ENCODE measurements at regions not wholly inside any gene's neighbourhood (a gene's known extent, or its start where the extent isn't known, plus 50 kb on each side); places are given as distances from the start of the nearest gene placed in this dataset.
A peak's percentile ranks its signal among the peaks of the same experiment; 100 is the strongest.
"Not testable (repeated sequence)": the region's sequence is repeated elsewhere in the genome, so short reads cannot be mapped to it uniquely, and the experiment has no call there.

DNA sequence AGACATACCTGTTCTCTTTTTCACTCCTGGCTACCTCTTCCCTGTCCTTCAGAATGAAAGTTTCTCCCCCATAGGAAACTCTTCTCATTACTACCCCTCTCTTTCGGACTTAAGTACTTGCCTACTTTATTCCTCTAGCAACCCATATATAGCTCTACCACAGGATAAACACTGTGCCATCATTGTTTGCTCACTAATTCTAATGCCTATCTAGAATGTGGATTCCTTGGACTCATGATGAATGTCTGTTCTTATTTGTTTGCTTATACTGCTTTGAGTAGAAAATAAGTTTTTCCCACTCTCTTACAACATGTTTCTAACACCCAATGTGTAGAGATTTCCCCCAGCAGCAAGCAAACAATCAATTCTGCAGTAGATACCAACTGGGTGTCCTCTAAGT, 1094.9 kb downstream of the SLC6A15 start:
- DNase-seq (ENCODE audit: low spot score) = no peak

DNA sequence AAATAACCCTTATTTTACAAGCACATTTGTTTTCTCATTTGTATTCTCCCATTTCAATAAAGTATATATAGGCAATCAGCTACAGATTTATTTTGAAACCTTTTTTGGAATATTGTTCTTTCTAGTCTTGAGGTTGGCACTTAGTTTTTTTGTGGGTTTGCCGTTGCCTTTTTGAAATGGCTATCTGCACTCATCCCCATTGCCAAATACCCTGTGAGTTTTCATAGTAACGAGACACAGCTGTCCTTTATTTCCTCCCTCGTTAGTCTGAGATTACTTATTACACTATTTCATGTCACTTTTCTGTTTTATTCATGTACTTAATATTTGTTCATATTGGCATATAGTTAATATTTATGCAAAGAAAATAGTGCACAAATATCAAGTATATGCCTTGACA, 1104.0 kb downstream of the SLC6A15 start:
- DNase-seq (ENCODE audit: low spot score) = no peak

DNA sequence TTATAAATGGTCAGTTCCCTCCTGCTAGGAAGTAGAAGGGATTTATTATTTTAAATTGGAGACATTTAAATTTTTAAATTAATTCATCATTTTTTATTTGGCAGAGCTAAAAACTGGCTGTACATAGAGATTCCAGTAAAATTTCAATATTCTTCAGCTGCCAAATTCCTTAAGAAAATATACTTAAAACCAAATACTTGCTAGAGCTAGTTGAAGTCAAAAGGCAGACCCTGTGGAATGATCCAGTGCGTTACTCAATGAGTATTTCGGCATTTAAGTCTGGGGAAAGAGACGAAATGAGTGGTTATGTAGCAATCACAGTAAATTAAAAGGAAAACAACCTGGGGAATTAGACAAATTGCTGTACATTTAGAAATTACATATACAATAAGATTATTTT, 1104.7 kb downstream of the SLC6A15 start:
- no peak for DNase-seq (ENCODE audit: low spot score)

DNA sequence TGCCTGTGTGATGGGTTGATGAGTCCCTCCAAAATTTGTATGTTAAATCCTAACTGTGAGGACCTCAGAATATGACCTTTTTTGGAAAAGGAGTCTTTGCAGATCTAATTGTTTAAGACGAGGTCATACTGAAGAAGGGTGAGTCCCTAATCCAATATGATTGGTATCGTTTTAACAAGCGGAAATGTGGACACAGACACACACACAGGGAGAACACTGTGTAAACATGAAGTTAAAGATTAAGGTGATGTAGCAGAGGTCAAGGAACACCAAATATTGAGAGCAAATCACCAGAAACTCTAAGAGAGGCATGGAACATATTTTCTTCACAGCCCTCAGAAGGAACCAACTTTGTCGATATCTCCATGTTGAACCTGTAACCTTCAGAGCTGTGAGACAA, 1106.7 kb downstream of the SLC6A15 start:
- DNase-seq (ENCODE audit: low spot score) = no peak

DNA sequence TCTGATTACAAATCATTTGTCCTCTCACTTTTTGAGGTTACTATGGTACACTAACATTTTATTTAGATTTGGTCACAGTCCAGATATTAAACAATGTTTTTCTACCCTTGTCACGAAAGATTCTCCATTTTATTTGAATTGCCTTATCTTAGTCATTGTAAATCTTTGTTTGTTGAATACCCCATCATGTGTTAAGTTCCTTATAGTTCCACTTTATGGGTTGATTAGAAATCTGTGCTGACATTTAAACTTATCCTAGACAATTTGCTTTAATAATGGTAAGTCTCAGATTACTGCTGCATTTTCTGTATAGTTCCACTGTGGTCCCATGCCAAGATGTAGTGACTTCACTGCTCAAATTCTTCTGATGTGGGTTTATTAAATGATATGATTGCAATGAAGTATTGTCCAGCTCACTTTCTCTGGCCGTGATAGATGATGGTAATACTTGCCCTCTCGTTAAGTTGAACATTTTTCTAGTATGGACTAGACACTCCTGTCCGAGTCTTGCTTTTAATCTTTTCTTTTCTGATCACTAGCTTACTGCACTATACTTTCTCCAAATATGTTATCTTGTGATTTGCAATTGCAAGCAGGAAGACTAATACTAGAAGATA, 1107.3 kb downstream of the SLC6A15 start:
- no peak for DNase-seq (ENCODE audit: low spot score)

DNA sequence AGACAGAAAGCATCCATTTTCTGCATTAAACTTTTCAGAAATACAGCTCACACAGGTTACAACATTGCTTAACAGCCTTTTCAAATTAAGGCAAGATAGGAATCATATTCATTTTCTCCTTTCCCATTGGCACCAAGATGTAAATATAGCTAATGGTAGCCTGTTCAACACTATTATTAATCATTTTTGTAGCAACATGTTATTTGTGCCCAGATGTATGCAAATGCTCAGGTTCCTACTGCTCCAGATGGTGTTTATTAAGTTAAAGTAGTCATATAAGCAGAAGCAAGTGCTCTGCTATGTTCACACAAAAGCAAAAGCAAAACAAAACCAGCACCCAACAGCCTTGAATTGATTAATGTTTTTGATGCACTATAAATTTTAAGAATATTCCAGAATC, 1110.6 kb downstream of the SLC6A15 start:
- no peak for DNase-seq (ENCODE audit: low spot score)

DNA sequence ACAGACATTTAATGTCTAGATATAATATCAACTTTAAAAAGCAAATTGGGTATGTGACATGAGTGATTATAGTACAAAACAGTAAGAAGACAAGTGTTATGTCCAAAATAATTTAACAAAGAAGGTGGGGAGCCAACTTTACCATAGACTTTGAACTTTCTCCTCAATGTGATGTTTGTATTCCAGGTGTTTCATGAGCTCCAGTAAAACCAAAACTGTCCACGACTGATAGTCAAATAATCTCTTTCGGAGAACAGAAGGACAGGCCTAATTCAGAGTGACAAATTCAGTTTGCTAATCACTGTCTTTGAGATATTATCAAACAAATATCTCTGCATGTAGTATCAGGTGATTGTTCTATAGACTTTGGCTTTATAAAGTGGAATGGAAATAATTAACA, 1112.6 kb downstream of the SLC6A15 start:
- no peak for DNase-seq (ENCODE audit: low spot score)

DNA sequence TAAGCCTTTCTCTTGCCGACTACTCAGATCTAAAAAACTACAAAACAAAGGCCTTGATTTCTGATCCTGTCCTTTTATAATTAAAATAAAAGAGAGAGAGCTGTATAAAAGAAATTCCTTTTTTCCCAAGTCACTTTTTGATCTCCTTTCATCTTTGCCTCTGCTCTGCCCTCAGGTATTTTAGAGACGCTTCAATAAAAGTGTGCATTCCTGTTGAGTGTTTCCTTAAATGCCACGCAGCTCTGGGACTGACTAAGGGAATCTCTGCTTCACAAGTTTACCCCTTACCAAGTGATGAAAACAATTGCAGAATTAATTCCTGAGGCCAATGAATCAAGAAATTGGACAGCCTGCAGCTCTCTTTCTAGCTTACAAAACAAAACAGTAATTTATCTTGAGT, 1109.8 kb downstream of the TMTC2 start:
- peak; percentile 70 for DNase-seq (ENCODE audit: low spot score)

DNA sequence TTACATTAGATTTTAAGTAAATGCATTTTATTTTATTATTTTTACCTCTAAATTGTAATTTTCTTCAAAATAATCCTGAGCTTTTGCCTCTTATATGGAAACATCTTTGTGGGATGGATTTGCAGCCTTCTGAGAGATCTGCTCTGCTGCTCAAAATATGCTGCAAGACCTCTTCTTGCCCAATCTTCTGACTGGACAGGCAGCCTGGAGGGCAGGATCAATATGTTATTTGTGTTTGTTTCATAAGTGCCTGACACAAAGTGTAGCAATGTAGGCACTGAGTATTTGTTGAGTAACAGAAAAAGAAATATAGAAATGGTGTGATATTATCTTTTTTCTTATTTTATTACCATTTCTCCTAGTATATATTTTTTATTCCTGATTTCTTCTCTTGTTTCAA, 1106.9 kb downstream of the TMTC2 start:
- no peak for DNase-seq (ENCODE audit: low spot score)

DNA sequence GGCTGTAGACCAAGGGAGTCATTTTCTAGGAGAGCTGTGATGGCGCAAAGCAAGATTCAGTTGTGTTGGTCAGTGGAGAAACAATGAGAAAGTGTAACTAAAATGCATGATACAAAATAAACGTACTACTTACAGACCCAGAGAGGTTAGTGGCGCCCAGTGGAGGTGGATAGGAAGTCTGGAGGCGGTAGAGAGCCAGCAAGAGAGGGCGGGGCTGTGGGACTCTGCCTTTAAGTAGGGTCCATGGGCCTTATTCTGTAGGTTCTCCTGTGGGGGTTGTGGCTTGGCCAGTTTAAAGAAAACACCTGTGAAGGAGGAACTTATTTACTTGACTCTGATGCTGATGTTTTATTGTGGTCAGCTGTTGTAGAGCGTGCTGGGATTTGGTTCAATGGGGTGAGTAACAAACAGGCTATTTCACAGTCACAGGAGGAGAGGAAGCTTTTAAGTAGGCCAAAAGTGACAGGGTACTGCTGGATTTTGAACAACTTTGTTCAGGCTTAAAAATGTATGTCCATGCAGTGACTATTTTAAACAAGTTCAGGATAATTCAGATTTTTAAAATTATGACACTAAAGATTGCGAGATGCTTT, 1097.7 kb downstream of the TMTC2 start:
- DNase-seq (ENCODE audit: low spot score) = no peak

DNA sequence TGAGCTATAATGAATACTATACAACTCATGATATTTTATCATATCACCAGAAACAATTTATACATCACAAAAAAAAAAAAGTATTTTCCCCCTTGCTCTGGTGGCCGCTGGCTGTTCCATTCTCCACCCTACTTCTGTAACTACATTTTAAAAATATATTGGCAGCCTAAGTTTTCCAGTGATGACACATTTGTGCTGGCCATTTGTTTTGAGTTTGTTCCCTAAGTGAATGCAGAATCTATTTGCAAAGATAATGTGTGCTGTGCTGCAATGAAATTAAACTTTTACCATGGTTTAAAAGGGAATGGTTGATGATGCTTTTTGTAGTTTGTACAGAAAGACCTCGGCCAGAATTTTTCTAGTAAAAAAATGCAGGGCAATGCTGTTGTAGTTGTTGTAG, 1092.8 kb downstream of the TMTC2 start:
- DNase-seq (ENCODE audit: low spot score) = no peak

DNA sequence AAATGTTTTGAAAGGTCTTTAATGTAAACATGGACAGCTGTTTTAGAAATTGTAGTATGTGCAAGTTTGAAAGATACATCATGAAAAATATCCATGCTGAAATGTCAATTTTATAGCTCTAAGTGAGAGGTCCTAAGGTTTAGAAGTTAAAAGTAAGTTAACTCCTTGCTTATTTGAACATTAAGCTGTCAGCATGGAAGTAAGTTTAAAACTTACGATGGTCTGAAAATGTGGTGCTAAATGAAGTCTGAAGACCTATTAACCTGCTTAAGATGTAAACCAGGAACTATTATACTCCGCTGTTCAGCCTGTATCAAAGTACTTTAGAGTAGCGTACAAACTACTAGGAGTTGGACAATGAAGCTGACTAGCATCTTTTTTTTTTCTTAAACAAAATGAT, 1082.4 kb downstream of the TMTC2 start:
- no peak for DNase-seq (ENCODE audit: low spot score)

DNA sequence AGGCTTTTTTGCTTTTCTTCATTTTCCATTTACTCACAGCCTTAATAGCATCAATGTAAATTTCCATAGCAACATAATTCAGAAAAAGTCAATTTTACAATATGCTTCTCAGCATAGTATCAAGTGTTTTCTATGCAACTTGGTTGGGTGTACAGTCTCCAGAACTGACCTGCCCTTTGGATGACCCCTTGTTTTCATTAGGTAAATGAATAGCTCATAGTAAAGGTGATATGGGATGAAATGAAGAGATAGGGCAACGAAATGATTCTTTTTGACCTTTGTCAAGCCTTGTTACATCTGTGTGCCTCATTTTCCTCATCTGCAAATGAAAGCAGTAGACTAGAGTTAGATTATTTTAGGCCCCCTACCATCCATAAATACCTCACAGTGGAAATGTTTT, 1081.0 kb downstream of the TMTC2 start:
- no peak for DNase-seq (ENCODE audit: low spot score)

DNA sequence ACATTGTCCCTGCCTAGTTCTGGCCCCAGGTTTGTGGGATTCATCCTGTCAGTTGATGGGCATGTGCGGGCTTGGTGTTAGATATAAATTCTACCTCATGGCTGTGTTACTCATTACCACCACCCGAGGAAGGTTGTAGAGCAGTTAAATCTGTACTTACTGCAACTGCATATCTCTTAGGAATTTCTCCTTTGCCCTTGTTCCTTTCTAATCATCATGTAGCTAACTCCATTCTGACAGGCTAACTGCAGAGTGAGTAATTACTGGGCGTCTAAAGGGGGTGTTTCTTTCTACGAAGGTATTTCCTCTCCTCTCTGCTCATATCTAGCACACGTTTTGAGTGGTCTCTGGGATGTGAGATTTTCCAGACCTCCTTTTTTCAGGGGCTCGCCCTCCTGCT, 1076.7 kb downstream of the TMTC2 start:
- DNase-seq (ENCODE audit: low spot score) = no peak

DNA sequence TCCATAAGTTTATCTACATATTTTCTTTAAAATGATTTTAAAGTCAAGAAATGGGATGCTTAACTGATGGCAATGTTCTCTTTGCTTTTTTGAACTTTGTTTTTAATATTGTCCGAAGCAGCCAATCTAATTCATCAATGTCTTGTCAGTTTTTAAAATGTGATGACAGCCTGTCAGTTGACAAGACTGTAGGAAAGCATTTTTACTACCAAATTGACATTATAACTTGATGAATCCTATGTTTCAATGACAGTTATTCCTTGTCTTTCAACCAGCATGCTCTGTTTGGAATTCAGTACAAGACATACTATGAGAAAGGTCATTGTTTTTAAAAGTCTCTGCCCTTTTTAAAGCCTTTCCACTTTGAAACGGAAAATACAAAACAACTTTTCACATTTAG, 1073.2 kb downstream of the TMTC2 start:
- DNase-seq (ENCODE audit: low spot score) = no peak

DNA sequence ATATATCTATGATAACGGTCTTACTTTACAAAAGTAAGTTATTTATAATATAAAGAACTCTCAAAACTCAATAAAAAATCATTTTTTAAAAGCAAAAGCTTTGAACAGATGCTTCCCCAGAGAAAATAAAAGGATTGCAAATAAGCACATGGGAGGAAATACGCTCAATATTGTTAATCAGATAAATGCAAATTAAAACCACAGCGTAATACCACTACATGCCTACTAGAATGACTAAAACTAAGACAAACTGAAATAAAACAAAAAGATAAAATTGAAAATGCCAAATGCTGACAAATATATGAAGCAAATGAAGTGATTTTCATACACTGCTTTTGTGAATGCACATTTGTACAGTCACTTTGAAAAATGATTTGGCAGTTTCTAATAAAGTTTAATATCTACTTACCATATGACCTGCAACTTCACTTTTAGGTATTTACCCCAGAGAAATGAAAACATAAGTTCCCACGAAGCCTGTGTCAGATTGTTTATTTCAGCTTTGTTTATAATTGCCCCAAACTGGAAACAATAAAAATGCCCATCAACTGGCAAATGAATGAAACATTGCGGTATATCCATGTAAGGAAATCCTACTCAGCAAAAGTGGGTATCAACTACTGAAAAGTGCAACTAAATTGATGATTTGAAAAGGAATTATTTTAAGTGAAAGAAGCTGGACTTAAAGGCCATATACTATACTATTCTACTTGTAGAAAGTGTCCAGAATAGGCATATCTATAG, 1072.4 kb downstream of the TMTC2 start:
- no peak for DNase-seq (ENCODE audit: low spot score)

DNA sequence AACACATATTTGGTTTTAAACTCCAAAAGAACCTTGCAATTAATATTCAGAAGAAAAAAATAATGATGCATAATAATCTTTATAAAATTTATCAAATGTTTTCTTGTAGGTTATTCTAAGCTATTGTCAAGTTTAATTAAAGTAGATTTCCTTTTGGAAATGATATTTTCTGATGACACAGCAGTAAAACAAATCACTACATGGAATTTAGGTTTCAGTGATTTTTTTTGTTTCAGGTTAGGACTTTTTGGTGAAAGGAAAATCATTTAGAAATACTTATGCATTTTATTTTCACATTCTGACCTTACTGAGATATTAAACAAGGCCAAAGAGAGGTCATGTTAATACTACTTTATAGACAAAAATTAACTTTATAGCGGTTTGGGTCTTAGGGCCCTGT, 1067.2 kb downstream of the TMTC2 start:
- no peak for DNase-seq (ENCODE audit: low spot score)

DNA sequence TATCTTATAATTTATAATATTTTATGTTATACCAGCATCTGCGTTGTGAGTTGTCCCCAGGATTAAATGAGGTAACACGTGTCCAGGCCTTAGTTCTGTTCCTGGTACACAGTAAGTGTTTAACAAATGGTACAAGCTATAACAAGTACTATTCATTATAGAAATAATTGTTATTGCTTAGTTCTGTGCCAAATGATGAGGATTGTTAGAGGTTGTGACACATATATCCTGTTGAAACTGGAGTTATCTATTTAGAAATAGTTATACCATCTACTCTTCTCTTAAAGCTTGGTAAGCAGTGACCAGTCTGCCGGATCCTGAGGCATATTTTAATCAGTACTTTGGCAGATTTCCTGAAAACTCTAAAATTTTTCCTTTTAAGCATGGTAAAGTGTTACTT, 1066.5 kb downstream of the TMTC2 start:
- no peak for DNase-seq (ENCODE audit: low spot score)

DNA sequence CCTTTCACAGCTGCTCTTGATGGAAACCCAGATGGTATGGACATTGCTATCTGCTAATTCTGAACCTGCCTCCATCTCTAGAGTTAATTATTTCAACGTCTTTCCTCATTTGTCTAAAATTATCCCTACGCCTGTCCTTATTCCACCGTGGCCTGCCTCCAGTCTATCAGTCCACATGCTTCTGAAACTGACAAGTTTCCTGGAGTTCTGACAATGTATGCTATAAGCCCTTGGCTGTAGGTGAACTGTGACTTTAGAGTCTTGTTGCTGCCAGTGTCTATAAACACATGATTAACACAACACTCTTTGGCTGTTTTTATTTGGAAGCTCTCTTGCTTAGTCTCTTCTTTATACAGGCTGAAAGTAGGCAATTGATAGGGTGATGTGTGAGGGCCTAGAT, 1052.9 kb downstream of the TMTC2 start:
- DNase-seq (ENCODE audit: low spot score) = no peak

DNA sequence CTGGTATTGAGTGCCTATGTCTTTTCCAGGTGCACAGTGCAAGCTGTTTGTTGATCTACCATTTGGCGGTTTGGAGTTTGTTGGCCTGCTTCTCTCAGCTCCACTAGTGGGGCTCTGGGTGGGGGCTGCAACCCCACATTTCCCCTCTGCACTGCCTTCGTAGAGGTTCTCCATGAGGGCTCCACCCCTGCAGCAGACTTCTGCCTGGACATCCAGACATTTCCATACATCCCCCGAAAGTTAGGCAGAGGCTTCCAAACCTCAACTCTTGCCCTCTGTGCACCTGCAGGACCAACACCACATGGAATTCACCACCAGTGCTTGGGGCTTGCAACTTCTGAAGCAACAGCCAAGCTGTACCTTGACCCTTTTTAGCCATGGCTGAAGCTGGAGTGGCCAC, 1024.1 kb downstream of the TMTC2 start:
- DNase-seq (ENCODE audit: low spot score) = no peak

DNA sequence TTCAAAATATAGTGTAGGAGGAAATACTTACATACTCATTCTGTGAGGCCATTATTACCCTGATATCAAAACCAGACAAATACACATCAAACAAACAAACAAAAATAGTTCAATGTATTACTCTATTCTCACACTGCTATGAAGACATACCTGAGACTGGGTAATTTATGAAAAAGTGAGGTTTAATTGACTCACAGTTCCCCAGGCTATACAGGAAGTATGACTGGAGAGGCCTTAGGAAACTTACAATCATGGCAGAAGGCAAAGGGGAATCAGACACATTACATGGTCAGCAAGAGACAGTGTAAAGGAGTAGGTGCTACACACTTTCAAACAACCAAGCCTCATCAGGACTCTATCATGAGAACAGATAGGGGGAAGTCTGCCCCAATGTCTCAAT, 1023.2 kb downstream of the TMTC2 start:
- DNase-seq (ENCODE audit: low spot score) = no peak

DNA sequence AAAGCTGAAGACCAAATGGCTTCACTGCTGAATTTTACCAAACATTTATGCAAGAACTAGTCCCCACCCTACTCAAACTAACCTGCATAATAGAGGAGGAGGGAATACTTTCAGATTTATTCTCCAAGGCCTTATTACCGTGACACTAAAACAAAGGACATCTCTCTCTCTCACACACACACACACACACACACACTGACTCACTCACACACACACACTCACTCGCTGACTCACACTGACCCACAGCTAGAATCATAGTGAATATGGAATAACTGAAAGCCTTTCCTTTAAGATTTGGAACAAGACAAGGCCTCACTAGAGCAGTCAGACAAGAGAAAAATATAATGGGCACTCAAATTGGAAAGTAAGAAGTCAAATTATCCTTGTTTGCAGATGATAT, 1014.1 kb downstream of the TMTC2 start:
- peak; percentile 11 for DNase-seq (ENCODE audit: low spot score)

DNA sequence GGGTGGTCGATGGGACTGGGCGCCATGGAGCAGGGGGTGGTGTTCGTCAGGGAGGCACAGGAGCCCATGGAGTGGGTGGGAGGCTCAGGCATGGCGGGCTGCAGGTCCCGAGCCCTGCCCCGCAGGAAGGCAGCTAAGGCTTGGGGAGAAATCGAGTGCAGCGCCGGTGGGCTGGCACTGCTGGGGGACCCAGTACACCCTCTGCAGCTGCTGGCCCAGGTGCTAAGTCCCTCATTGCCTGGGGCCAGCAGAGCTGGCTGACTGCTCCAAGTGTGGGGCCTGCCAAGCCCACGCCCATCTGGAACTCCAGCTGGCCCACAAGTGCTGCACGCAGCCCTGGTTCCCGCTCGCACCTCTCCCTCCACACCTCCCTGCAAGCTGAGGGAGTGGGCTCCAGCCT, 1009.6 kb downstream of the TMTC2 start:
- DNase-seq (ENCODE audit: low spot score) = not testable (repeated sequence)

DNA sequence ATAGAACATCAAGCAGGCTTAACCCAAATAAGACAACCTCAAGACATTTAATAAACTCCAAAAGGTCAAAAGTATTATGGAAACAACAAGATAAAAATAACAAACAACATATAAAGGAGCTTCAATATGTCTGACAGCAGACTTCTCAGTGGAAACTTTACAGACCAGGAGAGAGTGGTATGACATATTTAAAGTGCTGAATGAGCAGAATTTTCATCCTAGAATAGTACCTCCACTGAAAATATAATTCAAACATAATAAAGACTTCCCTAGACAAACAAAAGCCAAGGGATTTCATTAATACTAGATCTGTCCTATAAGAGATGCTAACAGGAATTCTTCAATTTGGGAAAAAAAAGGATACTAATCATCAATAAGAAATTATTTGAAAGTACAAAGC, 1005.0 kb downstream of the TMTC2 start:
- no peak for DNase-seq (ENCODE audit: low spot score)
